T-helper 1 cell (primary cell): ENCODE measurements at regions not wholly inside any gene's neighbourhood (a gene's known extent, or its start where the extent isn't known, plus 50 kb on each side); places are given as distances from the start of the nearest gene placed in this dataset.

Experiments
- DNase-seq, 5 donors: peaks; one replicate each; pipeline ENCODE4 v3.0.0-alpha.2; 2012 to 2020

DNA sequence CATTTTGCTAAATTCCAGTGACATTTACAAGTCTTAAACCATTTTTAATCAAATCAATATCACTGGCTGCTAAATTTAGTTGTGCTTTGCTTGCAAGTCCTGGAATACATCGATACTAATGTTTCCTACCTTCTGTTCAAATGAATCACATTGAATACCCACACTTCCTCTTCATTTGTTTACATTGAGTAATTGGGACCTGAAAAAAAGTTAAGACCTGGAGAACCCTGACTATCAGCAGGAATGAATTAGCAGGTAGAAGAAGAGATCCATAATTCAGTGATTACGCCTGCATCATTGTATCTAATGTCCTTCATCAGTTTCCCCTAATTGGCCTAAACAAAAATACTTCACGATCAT, 369.3 kb downstream of the ETNK1 start:
- DNase-seq, result no peak

DNA sequence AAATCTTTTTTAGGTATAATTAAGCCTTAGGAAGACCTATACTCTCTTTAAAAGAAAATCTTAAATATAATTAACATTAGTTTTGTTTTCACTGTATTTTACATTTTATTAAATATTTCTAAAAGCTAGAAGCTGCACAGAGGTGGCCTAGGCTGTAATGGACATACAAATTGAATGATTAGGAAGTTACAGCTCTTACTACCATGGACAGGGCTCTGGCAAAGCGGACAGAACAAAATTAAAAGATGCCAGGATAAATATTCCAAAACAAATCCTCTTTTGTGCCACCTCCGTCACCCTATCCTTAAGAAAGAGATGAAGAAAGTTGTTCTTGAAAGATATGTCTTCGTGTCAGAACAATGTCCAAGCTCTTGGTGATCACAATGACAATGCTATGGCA, 376.5 kb downstream of the ETNK1 start:
- DNase-seq, result no peak

DNA sequence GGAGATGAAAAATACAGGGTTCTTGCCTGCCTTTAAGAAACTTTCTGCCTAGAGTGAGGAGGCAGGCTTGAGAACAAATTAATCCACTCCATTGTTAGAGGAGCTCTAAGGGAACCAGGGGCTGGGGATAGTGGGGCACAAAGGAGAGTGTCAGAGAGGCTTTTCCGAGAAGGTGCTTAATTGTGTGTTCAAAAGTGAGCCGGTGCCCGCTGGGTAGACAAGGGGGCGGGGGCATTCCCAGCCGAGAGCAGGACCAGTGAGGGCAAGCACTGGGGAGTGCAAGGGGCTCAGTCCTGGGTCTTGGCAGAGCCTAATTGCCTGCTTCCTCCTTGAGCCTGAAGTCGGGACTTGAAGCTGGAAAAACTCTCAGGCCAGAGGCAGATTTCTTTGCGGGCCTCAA, 377.4 kb downstream of the ETNK1 start:
- no peak for DNase-seq

DNA sequence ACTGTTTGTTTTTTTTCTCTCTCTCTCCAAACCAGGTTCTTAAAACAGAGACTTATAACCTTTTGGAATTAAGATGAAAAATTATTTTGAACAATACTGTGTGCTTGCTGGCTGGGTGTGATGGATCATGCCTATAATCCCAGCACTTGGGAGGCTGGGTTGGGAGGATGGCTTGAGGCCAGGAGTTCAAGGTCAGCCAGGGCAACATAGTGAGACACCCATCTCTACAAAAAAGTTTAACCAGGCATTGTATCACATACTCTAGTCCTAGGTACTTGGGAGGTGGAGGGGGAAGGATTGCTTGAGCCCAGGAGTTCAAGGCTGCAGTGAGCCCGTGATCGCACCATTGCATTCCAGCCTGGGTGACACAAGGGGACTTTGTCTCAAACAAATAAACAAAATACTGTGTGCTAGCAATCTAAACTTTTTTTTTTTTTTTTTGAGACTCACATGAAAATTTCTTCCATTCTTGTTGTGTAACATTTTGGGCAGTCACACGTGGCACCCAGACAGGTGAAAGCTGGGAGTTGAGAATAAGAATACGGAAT, 379.6 kb downstream of the ETNK1 start:
- DNase-seq, result no peak

DNA sequence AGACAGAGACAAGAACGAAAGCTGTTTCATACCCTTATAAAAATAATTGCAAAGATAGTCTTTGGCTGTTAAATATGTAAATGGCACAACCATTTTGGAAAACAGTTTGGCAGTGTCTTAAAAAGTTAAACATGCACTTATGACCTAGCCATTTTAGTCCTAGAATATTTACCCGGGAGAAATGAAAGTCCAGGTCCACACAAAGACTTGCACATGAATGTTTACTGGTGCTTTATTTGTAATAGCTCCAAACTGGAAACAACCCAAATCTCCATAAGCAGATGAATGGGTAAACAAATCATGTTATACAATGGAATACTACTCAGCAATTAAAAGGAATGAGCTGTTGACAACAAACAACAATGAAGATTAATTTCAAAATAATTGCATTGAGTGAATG, 380.4 kb downstream of the ETNK1 start:
- DNase-seq, result no peak

DNA sequence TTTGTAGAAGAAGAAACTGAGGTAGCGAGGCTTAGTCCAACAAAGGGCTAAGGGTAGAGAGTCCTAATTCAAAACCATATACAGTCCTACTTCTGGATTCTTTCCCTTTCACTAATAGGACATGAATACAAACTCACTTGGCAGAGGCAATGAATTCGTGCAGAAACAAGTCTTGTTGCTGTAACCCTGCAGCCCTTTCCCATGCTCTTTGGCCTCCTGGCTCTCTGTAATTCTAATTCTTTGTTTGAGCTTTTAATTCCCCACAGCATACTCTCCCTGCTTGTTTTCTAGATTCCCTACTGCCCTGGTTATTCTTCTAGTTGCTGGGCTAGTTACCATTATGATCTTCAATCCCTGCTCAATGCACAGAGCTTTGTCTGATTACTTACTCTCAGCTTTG, 381.4 kb downstream of the ETNK1 start:
- no peak for DNase-seq

DNA sequence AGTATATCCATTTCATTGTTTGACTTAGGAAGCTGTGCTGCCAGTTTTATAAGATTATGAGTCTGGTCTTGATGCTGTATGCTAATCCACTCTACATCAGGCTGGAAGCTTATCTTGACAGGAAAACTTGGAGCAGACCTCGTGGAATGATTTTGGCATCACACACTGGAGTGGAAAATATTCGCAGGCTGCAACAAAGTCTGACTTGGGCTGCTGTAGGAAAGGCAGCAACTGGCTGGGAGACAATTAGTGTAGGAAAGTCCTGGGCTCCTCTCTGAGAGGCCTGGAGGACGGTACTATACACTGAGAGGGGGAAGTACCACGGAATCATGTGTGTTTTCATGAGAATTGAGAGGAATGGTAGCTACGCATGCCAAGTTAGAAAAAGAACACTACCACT, 383.7 kb downstream of the ETNK1 start:
- no peak for DNase-seq

DNA sequence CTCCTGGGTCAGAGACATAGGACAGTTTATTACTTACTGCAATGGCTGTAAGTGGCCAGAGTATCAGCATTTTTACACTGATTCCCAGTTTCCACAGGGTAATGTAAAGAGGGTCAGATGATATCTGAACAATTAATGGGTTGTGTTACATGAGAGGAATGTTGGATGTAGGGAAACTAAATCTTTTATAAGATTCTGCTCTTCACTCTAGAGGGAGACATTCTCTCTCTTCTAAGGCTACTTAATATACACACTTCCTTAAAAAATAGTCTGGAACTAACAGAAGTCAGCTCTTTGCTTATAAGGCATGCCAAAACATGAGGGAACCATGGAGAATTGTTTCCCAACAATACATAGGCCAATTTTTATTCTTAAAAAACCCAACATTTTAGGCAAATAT, 389.8 kb downstream of the ETNK1 start:
- DNase-seq, result no peak

DNA sequence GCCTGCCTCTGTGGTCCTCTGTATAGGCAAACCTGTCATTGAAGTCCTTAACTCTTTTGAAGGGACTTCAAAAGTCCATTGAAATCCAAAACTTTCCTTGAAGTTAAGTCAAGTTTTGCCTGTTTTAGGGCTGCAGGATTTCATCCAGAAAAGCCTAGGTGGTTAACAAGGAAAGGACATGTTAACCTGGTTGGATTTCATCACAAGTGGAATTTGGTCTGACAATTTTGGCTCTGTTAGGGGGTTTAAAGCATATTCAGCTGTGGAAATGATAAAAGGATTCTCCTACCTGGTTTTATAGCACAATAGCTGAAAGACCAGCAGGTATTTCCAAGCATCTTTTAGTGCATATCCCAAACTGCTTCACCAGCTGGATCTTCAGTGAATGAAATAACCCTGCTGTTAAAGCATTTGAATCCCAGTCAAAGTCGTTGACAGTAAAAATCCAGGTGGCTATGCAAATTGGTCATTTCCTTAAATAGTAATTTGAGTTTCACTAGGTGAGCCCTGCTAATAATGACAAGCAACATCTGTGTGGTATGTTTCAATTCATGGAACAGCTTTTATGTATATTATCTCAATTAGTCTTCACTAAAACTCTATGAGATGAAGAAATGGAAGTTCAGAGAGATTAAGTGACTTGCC, 400.5 kb downstream of the ETNK1 start:
- DNase-seq, result no peak

DNA sequence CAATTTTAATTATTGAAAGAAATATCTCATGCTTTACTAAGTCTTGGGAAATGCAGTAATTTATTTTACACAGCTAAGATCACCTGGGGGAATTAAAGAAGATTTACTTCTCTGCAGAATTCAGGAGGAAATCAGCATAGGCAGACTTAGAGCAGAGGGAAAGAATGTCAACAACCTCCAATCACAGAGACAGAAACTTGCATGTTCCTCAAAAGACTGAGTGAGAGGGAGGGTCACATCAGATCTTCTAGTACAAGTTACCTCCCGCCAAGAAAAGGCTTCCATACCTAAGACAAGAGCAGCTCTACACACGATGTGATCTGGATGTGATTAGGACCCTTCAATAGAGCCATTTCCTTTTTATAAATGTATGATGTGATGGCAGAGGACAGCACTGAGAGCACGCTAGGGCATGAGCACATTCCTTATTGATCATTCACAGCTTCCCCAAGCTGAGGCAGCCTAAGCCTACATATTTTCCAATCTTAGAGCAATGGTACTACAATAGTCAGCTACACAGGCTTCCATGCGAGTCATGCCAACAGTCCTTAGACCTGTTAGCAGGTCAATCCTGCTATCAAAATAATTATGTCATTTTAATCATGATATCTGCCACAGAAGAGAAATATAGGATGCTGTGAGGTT, 403.3 kb downstream of the ETNK1 start:
- no peak for DNase-seq

DNA sequence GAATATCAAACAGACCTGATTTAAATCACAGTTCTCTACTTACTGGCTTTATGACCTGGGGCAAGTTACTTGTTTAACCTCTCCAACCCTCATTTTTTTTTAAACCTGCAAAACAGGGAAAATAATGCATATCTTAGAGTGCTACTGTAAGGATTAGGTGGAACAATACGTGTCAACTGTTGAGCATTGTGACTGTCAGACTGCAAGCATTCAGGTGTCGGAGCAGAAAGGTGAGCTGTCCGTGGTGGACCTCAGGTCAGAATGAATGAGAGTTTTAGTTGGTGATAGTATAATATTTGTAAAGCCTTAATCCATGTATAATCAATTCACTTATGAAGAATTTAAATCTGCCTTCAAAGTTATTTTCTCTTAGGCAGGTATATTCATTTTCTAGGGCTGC, 404.2 kb downstream of the ETNK1 start:
- no peak for DNase-seq

DNA sequence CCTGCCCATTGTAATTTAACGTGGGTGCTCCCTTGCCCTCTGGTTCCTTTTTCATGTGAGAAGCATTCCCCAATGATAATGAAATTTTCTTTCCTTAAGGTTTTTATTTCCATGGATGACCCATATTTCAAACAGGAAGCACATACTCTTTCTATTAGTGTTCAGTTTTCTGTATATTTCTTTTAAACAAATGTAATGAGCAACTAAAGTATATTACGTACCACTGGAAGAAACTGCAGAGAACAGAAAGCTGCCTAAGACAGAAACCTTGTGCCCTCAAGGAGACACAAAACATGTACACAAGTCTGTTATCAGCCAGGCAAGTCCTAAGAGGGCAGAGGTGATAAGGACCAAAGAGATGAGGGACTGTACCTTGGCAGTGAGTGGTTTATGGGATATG, 414.9 kb downstream of the ETNK1 start:
- no peak for DNase-seq

DNA sequence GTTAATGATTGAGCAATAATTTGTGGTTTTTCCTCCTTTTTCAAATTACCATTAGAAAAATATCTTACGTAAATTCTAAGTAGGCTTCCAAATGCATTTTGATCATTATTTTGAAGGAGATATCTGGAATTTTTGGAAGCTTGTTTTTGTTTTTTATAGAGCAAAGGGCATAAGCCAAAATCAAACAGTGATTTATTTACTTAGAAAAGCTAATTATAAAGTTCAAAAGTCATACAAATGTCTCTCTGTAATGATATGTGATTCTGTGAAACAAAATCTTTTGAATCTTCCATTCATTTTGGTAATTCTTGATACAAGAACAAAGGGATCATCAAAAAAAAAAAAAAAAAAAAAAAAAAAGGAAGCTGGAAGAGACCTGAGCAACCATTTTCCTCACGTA, 416.8 kb downstream of the ETNK1 start:
- no peak for DNase-seq

DNA sequence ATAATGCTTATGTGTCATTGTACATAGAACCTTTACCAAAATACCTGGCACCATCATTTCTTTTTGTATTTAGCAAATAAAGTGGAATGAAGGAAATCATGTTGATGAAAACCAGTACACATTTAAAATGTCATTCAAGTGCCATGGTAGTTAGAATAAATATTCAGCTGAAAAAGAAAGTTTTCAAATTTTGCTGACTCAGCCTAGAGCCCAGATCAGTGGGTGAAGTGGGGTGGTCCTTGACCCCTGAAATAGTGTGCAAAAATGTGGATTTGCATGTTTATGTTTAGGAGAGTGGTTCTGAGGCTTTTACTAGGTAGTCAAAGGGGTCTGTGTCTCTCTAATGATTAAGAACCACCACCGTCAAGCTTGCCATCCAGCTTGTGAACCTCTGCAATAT, 418.7 kb downstream of the ETNK1 start:
- DNase-seq, result no peak

DNA sequence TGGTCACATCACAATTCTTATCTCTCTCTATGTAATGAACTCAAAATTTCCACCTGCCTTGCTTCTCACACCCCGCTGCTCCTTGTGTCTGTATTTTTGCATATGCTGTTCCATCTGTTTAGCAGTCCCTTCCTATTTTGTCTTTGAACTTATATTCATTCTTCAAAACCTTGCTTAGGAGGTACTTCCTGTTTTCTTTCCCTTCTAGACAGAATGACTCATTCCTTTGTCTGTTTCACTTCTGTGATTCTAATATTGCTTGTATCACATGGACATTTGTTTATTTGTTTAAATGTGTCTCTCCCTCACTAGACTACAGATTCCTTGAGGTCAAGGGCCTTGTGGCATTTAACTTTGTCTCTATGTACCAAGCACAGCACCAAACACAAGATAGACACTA, 424.2 kb downstream of the ETNK1 start:
- no peak for DNase-seq

DNA sequence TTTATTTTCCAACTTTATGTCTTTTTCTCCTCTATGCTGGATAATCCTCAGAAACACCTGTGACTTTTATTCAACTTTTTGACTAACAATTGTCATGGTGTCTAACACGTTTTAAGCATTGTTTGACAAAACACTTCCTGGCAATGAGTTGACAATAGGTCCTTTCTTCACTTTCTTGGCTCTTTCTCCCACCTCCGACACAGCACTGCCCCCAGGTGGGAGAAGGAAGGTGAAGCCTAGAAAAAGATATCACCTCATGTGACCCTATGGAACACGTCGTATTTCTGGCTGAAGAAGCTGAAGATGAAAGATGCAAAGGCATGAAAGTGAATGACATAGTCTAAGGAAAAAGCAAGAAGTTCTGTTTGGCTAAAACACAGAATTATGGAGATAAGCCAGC, 430.0 kb downstream of the ETNK1 start:
- no peak for DNase-seq

DNA sequence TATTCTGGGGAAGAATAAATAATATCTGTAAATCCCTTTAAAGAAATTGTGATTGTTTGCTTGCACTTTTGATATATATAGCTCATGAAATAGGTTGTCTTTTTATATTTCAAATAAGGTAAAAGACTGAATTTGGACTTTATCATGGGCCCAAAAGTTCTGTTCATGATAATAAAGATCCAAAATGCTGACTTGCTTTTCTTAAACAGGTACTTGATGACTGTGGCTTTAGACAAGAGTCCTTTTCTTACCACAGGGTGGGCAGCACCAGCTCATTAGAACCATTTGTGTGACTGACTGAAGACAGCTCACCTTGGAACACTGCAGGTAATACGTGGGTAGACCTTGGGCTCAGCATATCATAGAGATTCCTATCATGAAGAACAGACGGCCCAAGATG, 432.6 kb downstream of the ETNK1 start:
- DNase-seq, result no peak

DNA sequence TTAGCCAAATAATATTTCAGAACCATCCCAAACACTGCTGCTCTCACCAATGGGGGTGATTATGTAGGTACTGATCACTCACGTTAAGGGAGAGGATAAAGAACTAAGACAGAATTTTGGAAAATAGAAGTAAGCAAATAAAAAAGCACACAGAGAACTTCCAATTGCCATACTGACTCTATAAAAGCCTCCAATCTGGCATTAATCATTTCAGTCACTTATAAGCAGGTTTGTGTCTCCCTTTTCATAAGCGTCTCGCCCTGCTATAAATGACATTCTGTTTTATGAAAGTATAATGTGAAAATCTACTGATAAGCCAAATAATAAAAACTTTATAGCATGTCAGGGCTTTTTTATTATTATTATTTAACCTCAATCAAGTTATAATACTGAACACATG, 435.2 kb downstream of the ETNK1 start:
- no peak for DNase-seq

DNA sequence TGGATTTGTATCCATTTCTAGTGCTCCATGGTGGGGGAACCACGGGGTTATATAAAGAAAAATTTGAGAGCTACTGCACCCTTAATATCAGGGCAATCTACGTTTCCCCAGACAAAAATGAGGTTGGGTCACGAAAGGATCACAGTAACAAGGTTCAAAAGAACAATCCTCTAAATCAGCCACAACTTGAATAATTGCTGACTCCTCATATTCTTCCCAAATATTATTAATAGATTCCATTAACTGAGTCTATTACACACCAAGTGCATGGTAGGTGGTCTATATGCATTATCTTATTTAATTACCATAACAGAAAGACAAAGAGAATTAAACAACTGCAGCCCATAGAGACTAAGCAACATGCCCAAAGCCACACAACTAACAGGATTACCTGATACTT, 438.2 kb downstream of the ETNK1 start:
- no peak for DNase-seq

DNA sequence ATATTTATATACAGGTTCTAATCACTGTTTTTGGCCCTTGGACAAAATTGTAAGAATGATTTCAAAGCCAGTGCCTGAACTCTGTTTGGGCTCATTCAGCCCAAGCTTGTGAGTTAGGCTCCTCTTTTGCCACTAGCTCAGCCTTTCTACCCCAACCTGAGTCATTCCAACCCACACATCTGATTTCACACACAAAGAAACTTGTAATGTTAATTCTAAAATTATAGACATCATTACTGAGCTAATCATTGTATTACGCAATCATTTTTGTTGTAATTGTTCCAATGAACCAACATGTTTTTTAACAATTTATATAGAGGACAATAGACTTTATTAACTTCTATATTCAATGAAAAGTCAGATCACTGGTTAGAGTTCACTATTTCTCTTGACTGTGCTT, 441.1 kb downstream of the ETNK1 start:
- DNase-seq, result no peak

DNA sequence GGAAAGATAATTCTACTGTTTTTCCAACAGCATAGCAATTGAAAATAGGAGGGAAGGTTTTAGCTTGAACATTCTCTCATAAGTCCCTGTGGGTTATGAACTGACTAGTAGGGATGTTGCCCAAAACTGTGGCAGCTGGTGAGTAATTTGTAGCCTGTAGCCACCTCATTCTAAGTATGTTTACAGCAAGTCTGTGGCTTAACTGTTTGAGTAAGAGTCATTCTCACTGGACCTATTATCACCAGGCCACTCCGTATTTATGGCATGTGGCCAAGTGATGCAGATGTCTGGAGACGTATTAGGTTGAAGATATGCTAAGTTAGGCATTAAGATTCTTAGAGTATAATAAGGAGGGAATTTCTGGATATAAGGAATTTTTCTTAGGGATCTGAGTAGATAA, 458.3 kb downstream of the ETNK1 start:
- DNase-seq, result peak in 1 of 5 donors; percentile 1

DNA sequence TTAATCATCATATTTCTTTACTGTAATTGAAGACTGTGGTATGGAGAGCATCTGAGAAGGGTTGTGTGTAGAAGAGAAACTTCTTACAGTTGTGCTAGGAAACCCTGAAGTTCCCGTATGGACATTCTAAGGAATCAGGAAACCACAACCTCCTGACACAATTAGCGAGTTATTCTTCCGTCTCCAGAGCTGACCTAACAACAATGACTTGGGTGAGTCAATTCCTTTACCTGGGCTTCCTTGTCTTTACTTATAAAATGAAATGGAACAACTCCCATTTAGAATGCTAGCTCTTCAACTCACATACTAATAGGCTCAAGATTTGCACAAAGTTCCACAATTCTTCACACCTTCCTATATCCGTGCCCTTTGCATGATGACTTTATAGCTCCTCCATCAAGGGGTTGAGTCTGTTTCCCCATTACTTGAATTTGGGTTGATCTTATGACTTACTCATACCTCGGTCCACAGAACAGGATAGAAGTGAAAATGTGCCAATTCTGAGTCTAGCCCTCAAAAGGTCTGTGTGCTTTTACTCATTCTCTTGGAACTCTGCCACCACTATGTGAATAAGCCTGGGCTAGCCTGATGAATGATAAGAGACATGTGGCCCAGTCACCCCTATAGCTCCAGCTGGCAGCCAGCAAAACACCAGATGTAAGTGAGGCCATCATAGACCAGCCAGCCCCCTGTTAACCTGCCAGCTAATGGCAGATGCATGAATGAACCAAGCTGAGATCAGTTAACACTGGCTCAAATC, 459.4 kb downstream of the ETNK1 start:
- DNase-seq, result no peak

DNA sequence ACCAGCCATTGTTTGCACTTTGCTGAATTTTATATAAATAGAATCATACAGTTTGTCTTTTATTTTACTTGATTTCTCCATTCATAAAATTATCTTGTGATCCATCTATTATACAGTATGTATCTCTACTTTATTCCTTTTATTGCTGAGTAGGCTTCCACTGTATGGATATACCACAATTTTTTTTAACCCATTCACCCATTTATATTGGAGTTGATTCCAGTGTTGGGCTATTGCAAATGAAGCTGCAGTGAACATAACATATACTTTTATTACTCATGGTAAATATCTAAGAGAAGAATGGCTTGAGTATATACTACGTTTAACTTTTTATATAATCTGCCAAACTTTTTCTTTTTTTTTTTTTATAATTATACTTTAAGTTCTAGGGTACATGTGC, 463.6 kb downstream of the ETNK1 start:
- no peak for DNase-seq

DNA sequence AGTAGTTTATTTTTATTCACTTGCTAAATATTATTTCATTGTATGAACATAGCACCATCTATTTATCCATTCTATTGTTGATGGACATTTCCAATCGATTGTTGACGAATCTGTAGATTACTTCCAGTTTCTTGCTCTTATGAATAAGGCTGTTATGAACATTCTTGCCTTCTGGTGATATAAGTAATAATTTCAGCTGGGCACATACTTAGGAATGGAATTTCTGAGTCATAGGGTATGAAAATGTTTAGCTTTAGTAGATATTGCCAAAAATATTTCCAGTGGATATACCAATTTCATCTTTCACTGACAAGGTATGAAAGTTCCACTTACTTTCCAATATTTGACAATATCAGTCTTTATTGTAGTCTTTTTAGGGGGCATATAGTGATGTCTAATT, 468.5 kb downstream of the ETNK1 start:
- DNase-seq, result no peak
